Esophagus muscularis mucosa (tissue), 4 donors: ENCODE measurements at regions not wholly inside any gene's neighbourhood (a gene's known extent, or its start where the extent isn't known, plus 50 kb on each side); places are given as distances from the start of the nearest gene placed in this dataset.

ENCODE experiments used
- DNase-seq: peaks from one replicate; pipeline ENCODE4 v3.0.0-alpha.2; 2017; ENCODE audit errors: extremely low spot score
- H3K27ac ChIP-seq, 4 donors: fragments of 200-600 bp; sonication (generic); replicated peaks in 1 of 4; 1 replicate in 3 of 4; 2 replicates in 1 of 4; pipeline ENCODE4 v1.5.1; 2016 to 2019; ENCODE audit warnings: mild to moderate bottlenecking in 1 of 4
- H3K27me3 ChIP-seq, 4 donors: fragments of 200-600 bp; sonication (generic); one replicate each; pipeline versions ENCODE4 v1.5.1 to v1.6.0; 2016 to 2019
- H3K36me3 ChIP-seq, 4 donors: fragments of 200-600 bp; sonication (generic); one replicate each; pipeline ENCODE4 v1.5.1; 2016 to 2019
- H3K4me1 ChIP-seq, 4 donors: fragments of 200-600 bp; sonication (generic); one replicate each; pipeline ENCODE4 v1.5.1; 2016 to 2019
- H3K4me3 ChIP-seq, 4 donors: fragments of 200-600 bp; sonication (generic); 1 replicate in 2 of 4; 2 replicates in 2 of 4; pipeline ENCODE4 v1.5.1; 2016 to 2019; ENCODE audit warnings: mild to moderate bottlenecking in 4 of 4, moderate library complexity in 1 of 4
- H3K9me3 ChIP-seq, 4 donors: fragments of 200-600 bp; sonication (generic); 1 replicate in 3 of 4; 2 replicates in 1 of 4; pipeline ENCODE4 v1.5.1; 2016 to 2019
- CTCF ChIP-seq, 3 experiments: fragments of 200-600 bp in 2 of 3; fragments of 450-650 bp in 1 of 3; sonication (generic) in 2 of 3; IDR thresholded peaks; one replicate each; pipeline ENCODE4 v1.5.1; 2017 to 2019; ENCODE audit warnings: antibody characterized with exemption in 3 of 3, mild to moderate bottlenecking in 2 of 3, moderate library complexity in 1 of 3
- EP300 ChIP-seq: sonication (generic); formaldehyde crosslinking; IDR thresholded peaks from one replicate; pipeline ENCODE4 v1.6.1; 2017; ENCODE audit warnings: antibody characterized with exemption
- POLR2A ChIP-seq: fragments of 450-650 bp; IDR thresholded peaks from one replicate; pipeline ENCODE4 v1.6.1; 2017; ENCODE audit warnings: antibody characterized with exemption, moderate library complexity, mild to moderate bottlenecking, low read depth
- POLR2AphosphoS5 ChIP-seq, 2 donors: sonication (generic); formaldehyde crosslinking; IDR thresholded peaks; one replicate each; pipeline ENCODE4 v1.6.1; 2017; ENCODE audit warnings: antibody characterized with exemption in 2 of 2
- WGBS: methylation state at CpG from one replicate; pipeline ENCODE4 v1.1.5; 2018; 5-methylcytosine and 5-hydroxymethylcytosine counted together
- intact Hi-C: fragments of 100-400 bp; cut with DNase I; formaldehyde crosslinking; loops from one replicate; pipeline ENCODE4 v1.15.1; 2023

GRCh38 chr7:79540592-79540991, 87.1 kb upstream of the MAGI2 start:
- no peaks in the 10 kb centered on the region for H3K36me3 ChIP-seq
- DNase-seq, result no peak
- TF ChIP-seq POLR2A (no peak), CTCF (IDR thresholded peaks at IDR 0.05) (no peak), POLR2AphosphoS5 (IDR thresholded peaks at IDR 0.05) (no peak), EP300 (no peak)
- H3K9me3 ChIP-seq, result no peaks in the 10 kb centered on the region
- 80% methylated on average over 1 of the region's 1 CpG for WGBS
- no peak overlapping the region for H3K4me3 ChIP-seq
- H3K27ac ChIP-seq, result no peak overlapping the region
- intact Hi-C loops, result no loop called here
- no peaks in the 10 kb centered on the region for H3K4me1 ChIP-seq
- no peaks in the 10 kb centered on the region for H3K27me3 ChIP-seq

DNA sequence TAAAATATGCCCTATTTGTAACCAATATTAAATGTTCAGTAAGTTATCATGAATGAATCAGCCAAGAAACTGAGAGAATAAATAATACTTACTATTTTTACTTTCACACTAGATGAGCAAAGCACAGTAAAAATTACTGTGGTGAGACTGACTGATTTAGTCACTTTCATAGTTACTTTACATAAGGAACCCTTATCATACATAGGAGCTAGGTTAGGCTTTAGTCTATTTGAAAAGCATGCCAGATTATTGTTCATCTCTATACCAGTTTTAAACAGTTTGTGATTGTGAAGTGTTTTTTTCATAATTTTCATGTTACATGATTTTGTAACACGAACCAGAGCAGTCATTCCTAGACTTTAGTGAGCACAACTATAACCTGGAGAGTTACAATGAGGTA, 80.7 kb upstream of the MAGI2 start:
- Histone ChIP-seq H3K4me3 (no peak overlapping the region), H3K4me1 (no peaks in the 10 kb centered on the region), H3K27me3 (no peaks in the 10 kb centered on the region), H3K36me3 (no peaks in the 10 kb centered on the region), H3K27ac (no peak overlapping the region), H3K9me3 (no peaks in the 10 kb centered on the region)
- no peak for DNase-seq
- 64% methylated on average over 1 of the region's 1 CpG for WGBS
- intact Hi-C loops, result no loop called here
- TF ChIP-seq EP300, result no peak
- TF ChIP-seq CTCF (IDR thresholded peaks at IDR 0.05), result no peak
- TF ChIP-seq POLR2A, result no peak

- no peak for DNase-seq
- Histone ChIP-seq H3K27me3 (no peaks in the 10 kb centered on the region), H3K4me3 (no peak overlapping the region), H3K27ac (no peak overlapping the region), H3K36me3 (no peaks in the 10 kb centered on the region), H3K4me1 (no peaks in the 10 kb centered on the region), H3K9me3 (no peaks in the 10 kb centered on the region)
- 82% methylated on average over 4 of the region's 4 CpGs for WGBS
- TF ChIP-seq POLR2AphosphoS5 (IDR thresholded peaks at IDR 0.05) (no peak), EP300 (no peak), POLR2A (no peak), CTCF (IDR thresholded peaks at IDR 0.05) (no peak)
- intact Hi-C loops, result no loop called here
These were observed 78.6 kb upstream of the MAGI2 start for GRCh38 chr7:79531905-79532664.

DNA sequence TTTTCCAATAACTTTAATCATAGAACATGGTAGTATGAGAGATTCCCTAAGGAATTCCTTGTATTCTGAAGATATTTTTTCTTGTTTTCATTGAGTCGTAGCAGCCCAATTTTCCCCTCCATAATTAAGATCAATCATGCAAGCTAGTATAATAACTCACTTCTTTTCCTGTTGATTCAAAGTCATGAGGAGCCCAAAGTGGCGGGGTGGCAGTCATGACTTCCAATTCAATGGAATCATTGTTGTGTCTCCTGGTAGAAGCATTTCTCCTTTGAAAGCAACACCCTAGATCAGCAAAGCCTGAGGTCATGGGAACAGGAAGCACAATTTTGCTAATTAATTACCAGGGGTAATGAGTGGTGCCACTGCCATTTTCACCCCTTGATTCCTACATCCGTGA, 77.6 kb upstream of the MAGI2 start:
- H3K4me1 ChIP-seq, result no peaks in the 10 kb centered on the region
- no peak for DNase-seq
- no peak overlapping the region for H3K27ac ChIP-seq
- 83% methylated on average over 3 of the region's 3 CpGs for WGBS
- H3K9me3 ChIP-seq, result no peaks in the 10 kb centered on the region
- H3K4me3 ChIP-seq, result no peak overlapping the region
- TF ChIP-seq CTCF (IDR thresholded peaks at IDR 0.05) (no peak), POLR2AphosphoS5 (IDR thresholded peaks at IDR 0.05) (no peak), EP300 (no peak), POLR2A (no peak)
- intact Hi-C loops, result no loop called here
- H3K27me3 ChIP-seq, result no peaks in the 10 kb centered on the region
- no peaks in the 10 kb centered on the region for H3K36me3 ChIP-seq

DNA sequence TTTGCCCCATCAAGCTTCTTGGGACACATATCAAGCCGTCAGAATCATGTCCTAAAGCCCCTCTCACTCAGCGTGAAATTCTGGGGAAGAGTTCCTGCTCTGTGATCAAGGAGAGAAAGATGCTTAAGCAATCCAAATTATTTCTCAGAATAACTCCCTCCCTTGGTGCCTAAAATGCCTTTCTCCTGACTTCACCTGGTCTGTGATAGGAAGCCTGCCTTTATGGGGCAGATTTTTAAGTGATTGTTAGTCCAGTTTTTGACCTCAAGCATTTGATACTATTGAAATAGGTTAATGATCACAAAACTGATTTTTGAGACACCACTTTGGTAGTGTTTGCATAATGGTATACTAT, 76.4 kb upstream of the MAGI2 start:
- Histone ChIP-seq H3K36me3 (no peaks in the 10 kb centered on the region), H3K27ac (no peak overlapping the region), H3K4me1 (no peaks in the 10 kb centered on the region), H3K4me3 (no peak overlapping the region), H3K9me3 (no peaks in the 10 kb centered on the region), H3K27me3 (no peaks in the 10 kb centered on the region)
- 80% methylated on average over 2 of the region's 2 CpGs for WGBS
- DNase-seq, result no peak
- TF ChIP-seq POLR2A, result no peak
- no peak for TF ChIP-seq POLR2AphosphoS5 (IDR thresholded peaks at IDR 0.05)
- no peak for TF ChIP-seq EP300
- TF ChIP-seq CTCF (IDR thresholded peaks at IDR 0.05), result no peak
- intact Hi-C loops, result no loop called here
